PC-9 (cell line): ENCODE measurements at regions not wholly inside any gene's neighbourhood (a gene's known extent, or its start where the extent isn't known, plus 50 kb on each side); places are given as distances from the start of the nearest gene placed in this dataset.

Experiments
- BruUV-seq: library from RNA; stranded (reverse); fragments of 400-500 nt; replicated peaks from 2 replicates; lab custom pipeline; 2021; lab: Mats Ljungman, UMichigan
- CTCF ChIA-PET: fragments of 300-600 bp; sonication (Branson Sonifier 250); formaldehyde crosslinking; loops from one replicate; lab custom pipeline; 2022; ENCODE audit warnings: antibody characterized with exemption; lab: Charles Lee
- POLR2A ChIA-PET: fragments of 300-600 bp; sonication (Branson Sonifier 250); formaldehyde crosslinking; loops from one replicate; lab custom pipeline; 2022; ENCODE audit warnings: antibody characterized with exemption; ENCODE audit not compliant: unreplicated experiment; lab: Charles Lee
- DNase-seq, 2 experiments: peaks; one replicate each; pipeline versions ENCODE4 v3.0.0 to v3.0.0-alpha.2; 2015 to 2022; ENCODE audit warnings: mixed read lengths in 1 of 2
- H2AFZ ChIP-seq: fragments of 200-600 bp; sonication (generic); 2 replicates; pipeline ENCODE4 v1.8.1; 2017; ENCODE audit warnings: antibody characterized with exemption
- H3F3A ChIP-seq: fragments of 200-600 bp; sonication (generic); 2 replicates; pipeline ENCODE4 v1.8.1; 2017; ENCODE audit warnings: antibody characterized with exemption, mild to moderate bottlenecking, low read depth; ENCODE audit not compliant: insufficient read depth
- H3K27ac ChIP-seq: fragments of 200-600 bp; sonication (generic); 2 replicates; pipeline ENCODE4 v1.6.1; 2016; ENCODE audit warnings: mixed run types
- H3K27me3 ChIP-seq: fragments of 200-600 bp; sonication (generic); 2 replicates; pipeline ENCODE4 v1.6.1; 2016; ENCODE audit warnings: low read depth, mixed run types; ENCODE audit not compliant: insufficient read depth
- H3K36me3 ChIP-seq: fragments of 200-600 bp; sonication (generic); 2 replicates; pipeline ENCODE4 v1.6.1; 2016; ENCODE audit warnings: low read depth, mixed run types
- H3K4me1 ChIP-seq: fragments of 200-600 bp; sonication (generic); replicated peaks from 2 replicates; pipeline ENCODE4 v1.6.1; 2016; ENCODE audit warnings: mixed run types; ENCODE audit not compliant: insufficient read depth
- H3K4me2 ChIP-seq: fragments of 200-600 bp; sonication (generic); 2 replicates; pipeline ENCODE4 v1.6.1; 2017; ENCODE audit warnings: mixed run types
- H3K4me3 ChIP-seq: fragments of 200-600 bp; sonication (generic); 2 replicates; pipeline ENCODE4 v1.6.1; 2016; ENCODE audit warnings: mixed run types
- H3K79me2 ChIP-seq: fragments of 200-600 bp; sonication (generic); 2 replicates; pipeline ENCODE4 v1.6.1; 2017; ENCODE audit warnings: low read depth, mixed run types
- H3K9me2 ChIP-seq: fragments of 200-600 bp; sonication (generic); 2 replicates; pipeline ENCODE4 v1.8.1; 2017; ENCODE audit warnings: mild to moderate bottlenecking; ENCODE audit not compliant: insufficient read depth
- H3K9me3 ChIP-seq: fragments of 200-600 bp; sonication (generic); 2 replicates; pipeline ENCODE4 v1.8.1; 2016; ENCODE audit warnings: low read depth; ENCODE audit not compliant: insufficient read depth
- H4K20me1 ChIP-seq: fragments of 200-600 bp; sonication (generic); 2 replicates; pipeline ENCODE4 v1.8.1; 2017; ENCODE audit not compliant: insufficient read depth
- EZH2 ChIP-seq: fragments of 200-600 bp; sonication (generic); IDR thresholded peaks from 2 replicates; pipeline ENCODE4 v1.8.0; 2017; ENCODE audit warnings: antibody characterized with exemption, low read depth
- intact Hi-C: fragments of 100-400 bp; cut with micrococcal nuclease; formaldehyde crosslinking; loops from one replicate; pipeline ENCODE4 v1.10.0; 2022; ENCODE audit not compliant: unreplicated experiment
- TF ChIP-seq, protein P1 (sequence below): fragments of 200-600 bp; sonication (generic); conservative IDR thresholded peaks from 2 replicates; pipeline ENCODE4 v1.6.1; 2017; ENCODE audit warnings: mixed run types, antibody characterized with exemption, mild to moderate bottlenecking, moderate library complexity

DNA sequence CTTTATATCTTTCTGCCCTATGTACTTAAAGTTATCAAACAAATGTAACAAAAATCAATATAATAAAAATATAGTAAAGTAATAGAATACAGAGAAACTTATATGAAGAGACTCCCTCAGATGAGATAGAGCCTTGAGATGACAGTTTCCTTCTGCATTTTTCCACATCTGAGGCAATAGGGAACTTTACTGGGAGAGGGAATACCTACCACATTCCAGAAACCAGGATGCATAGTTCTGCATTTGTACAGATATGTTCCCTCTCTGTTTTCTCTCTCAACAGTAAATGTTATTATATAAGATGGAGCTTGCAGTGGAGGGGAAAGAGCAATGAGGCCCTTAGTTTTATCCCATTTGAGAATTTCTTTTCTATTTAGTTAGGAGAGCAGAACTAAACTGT is 109.6 kb upstream of the KCNN2 start:
- H3K27me3 ChIP-seq = no peaks in the 10 kb centered on the region
- no peak overlapping the region for H3K4me2 ChIP-seq
- no peaks in the 10 kb centered on the region for H3K36me3 ChIP-seq
- no TSS peak for BruUV-seq
- POLR2A ChIA-PET = no interaction called here
- no peaks in the 10 kb centered on the region for H3K79me2 ChIP-seq
- no peaks in the 10 kb centered on the region for H3F3A ChIP-seq
- intact Hi-C loops = no loop called here
- no peaks in the 10 kb centered on the region for H3K9me2 ChIP-seq
- TF ChIP-seq, protein P1, sequence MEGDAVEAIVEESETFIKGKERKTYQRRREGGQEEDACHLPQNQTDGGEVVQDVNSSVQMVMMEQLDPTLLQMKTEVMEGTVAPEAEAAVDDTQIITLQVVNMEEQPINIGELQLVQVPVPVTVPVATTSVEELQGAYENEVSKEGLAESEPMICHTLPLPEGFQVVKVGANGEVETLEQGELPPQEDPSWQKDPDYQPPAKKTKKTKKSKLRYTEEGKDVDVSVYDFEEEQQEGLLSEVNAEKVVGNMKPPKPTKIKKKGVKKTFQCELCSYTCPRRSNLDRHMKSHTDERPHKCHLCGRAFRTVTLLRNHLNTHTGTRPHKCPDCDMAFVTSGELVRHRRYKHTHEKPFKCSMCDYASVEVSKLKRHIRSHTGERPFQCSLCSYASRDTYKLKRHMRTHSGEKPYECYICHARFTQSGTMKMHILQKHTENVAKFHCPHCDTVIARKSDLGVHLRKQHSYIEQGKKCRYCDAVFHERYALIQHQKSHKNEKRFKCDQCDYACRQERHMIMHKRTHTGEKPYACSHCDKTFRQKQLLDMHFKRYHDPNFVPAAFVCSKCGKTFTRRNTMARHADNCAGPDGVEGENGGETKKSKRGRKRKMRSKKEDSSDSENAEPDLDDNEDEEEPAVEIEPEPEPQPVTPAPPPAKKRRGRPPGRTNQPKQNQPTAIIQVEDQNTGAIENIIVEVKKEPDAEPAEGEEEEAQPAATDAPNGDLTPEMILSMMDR = no peak
- no peak for TF ChIP-seq EZH2
- no peaks in the 10 kb centered on the region for H3K4me1 ChIP-seq
- no peak overlapping the region for H2AFZ ChIP-seq
- H4K20me1 ChIP-seq = no peaks in the 10 kb centered on the region
- CTCF ChIA-PET = no interaction called here
- H3K4me3 ChIP-seq = no peak overlapping the region
- H3K9me3 ChIP-seq = no peaks in the 10 kb centered on the region
- H3K27ac ChIP-seq = no peak overlapping the region
- DNase-seq = no peak

DNA sequence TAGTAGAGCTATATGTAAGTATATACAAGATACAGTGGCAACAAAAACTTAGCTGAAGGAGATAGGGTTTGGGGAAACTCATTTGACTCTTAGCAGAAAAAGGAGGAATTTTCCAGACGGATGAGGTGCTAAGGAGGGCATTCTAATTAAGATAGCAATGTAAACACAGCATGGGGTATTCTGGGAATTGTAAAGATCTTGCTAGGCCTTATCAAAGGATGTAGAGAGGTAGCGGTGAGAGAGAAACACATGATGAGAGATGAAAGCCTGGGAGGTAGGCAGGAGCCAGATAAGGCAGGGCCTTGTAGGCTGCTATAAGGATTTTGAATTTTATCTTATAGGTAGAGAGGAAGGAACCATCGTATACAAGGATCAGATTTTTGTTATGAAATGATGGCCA is 106.6 kb upstream of the KCNN2 start:
- Histone ChIP-seq H3F3A (no peaks in the 10 kb centered on the region), H3K27ac (no peak overlapping the region), H3K9me3 (no peaks in the 10 kb centered on the region), H3K36me3 (no peaks in the 10 kb centered on the region), H3K9me2 (no peaks in the 10 kb centered on the region), H3K27me3 (no peaks in the 10 kb centered on the region), H3K4me2 (no peak overlapping the region), H3K4me1 (no peaks in the 10 kb centered on the region), H4K20me1 (no peaks in the 10 kb centered on the region), H2AFZ (no peak overlapping the region), H3K79me2 (no peaks in the 10 kb centered on the region), H3K4me3 (no peak overlapping the region)
- CTCF ChIA-PET = no interaction called here
- no peak for DNase-seq
- POLR2A ChIA-PET = no interaction called here
- TF ChIP-seq EZH2 = no peak
- TF ChIP-seq, protein P1 = no peak
- intact Hi-C loops = no loop called here
- BruUV-seq = no TSS peak

DNA sequence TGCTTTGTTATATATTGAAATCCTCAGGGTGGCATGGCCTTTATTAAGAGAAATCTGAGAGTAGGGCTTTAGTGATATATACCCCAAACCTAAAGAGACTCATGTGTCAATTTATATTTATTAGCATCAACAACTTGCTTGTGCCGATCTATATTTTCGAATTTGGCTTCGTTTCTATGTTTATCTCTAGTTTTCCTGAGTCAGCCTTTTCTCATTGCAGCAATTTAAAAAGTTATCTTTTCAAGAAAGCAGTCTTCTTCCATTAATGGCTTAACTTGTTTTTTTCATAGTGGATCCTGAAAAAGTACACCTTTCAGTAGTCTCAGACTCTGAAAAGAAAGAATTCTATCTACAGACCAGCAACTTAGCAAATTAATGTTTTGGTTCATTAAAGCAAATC is 99.9 kb upstream of the KCNN2 start:
- no peak overlapping the region for H3K27ac ChIP-seq
- BruUV-seq = no TSS peak
- DNase-seq = no peak
- intact Hi-C loops = no loop called here
- no peak for TF ChIP-seq EZH2
- TF ChIP-seq, protein P1 = no peak
- no peaks in the 10 kb centered on the region for H4K20me1 ChIP-seq
- no peaks in the 10 kb centered on the region for H3F3A ChIP-seq
- H2AFZ ChIP-seq = no peak overlapping the region
- H3K36me3 ChIP-seq = no peaks in the 10 kb centered on the region
- no peaks in the 10 kb centered on the region for H3K9me3 ChIP-seq
- H3K4me2 ChIP-seq = no peak overlapping the region
- H3K4me1 ChIP-seq = no peaks in the 10 kb centered on the region
- no peak overlapping the region for H3K4me3 ChIP-seq
- no peaks in the 10 kb centered on the region for H3K9me2 ChIP-seq
- H3K27me3 ChIP-seq = no peaks in the 10 kb centered on the region
- H3K79me2 ChIP-seq = no peaks in the 10 kb centered on the region
- POLR2A ChIA-PET = no interaction called here
- CTCF ChIA-PET = no interaction called here
